Lower leg skin (tissue), 3 donors: ENCODE measurements at regions not wholly inside any gene's neighbourhood (a gene's known extent, or its start where the extent isn't known, plus 50 kb on each side); places are given as distances from the start of the nearest gene placed in this dataset.

Source experiments
- CTCF ChIP-seq, 3 donors: fragments of 450-650 bp; IDR thresholded peaks; one replicate each; pipeline ENCODE4 v1.5.1; 2016; ENCODE audit warnings: antibody characterized with exemption in 3 of 3, mild to moderate bottlenecking in 3 of 3, moderate library complexity in 2 of 3
- POLR2A ChIP-seq, 2 donors: fragments of 450-650 bp; IDR thresholded peaks; one replicate each; pipeline ENCODE4 v1.6.1; 2016 to 2017; ENCODE audit warnings: antibody characterized with exemption in 2 of 2, mild to moderate bottlenecking in 1 of 2, moderate library complexity in 1 of 2

GRCh38 chr22:49049691-49050090, 778.0 kb downstream of the BRD1 start:
- TF ChIP-seq CTCF (IDR thresholded peaks at IDR 0.05) (no peak), POLR2A (IDR thresholded peaks at IDR 0.05) (no peak)
